K562 (cell line): ENCODE measurements at regions not wholly inside any gene's neighbourhood (a gene's known extent, or its start where the extent isn't known, plus 50 kb on each side); places are given as distances from the start of the nearest gene placed in this dataset.

Experiments
- ATF3 ChIP-seq, 2 experiments: fragments of 450-650 bp in 1 of 2; sonication (generic) in 1 of 2; formaldehyde crosslinking in 1 of 2; IDR thresholded peaks in 1 of 2; conservative IDR thresholded peaks in 1 of 2; 2 replicates each; pipeline versions ENCODE4 v1.6.1 to v1.8.1; 2016 to 2023; ENCODE audit warnings: mild to moderate bottlenecking in 2 of 2, moderate library complexity in 2 of 2, inconsistent platforms in 1 of 2, missing genetic modification reagents in 1 of 2
- CEBPG ChIP-seq, 3 experiments: fragments of 200-800 bp in 1 of 3; sonication (Bioruptor generic) in 1 of 3; sonication (generic) in 1 of 3; formaldehyde crosslinking in 1 of 3; IDR thresholded peaks in 2 of 3; conservative IDR thresholded peaks in 1 of 3; 2 replicates each; pipeline versions ENCODE4 v1.6.1 to v1.8.0; 2016 to 2022; ENCODE audit warnings: missing compliant biosample characterization in 2 of 3, missing genetic modification characterization in 2 of 3, mild to moderate bottlenecking in 1 of 3, missing genetic modification reagents in 1 of 3
- CTBP1 ChIP-seq: fragments of 450-650 bp; IDR thresholded peaks from 2 replicates; pipeline ENCODE4 v1.6.1; 2016; ENCODE audit warnings: borderline replicate concordance
- ETV1 ChIP-seq: fragments of 450-650 bp; conservative IDR thresholded peaks from 2 replicates; pipeline ENCODE4 v1.6.1; 2016; ENCODE audit warnings: missing genetic modification characterization, control low read depth, low read depth, missing compliant biosample characterization
- ID3 ChIP-seq, 2 experiments: fragments of 250-450 bp in 1 of 2; fragments of 450-650 bp in 1 of 2; sonication (Bioruptor Pico) in 1 of 2; IDR thresholded peaks; 2 replicates each; pipeline versions ENCODE4 v1.6.1 to v1.8.0; 2016 to 2021; ENCODE audit warnings: mild to moderate bottlenecking in 2 of 2, moderate library complexity in 2 of 2, missing compliant biosample characterization in 1 of 2, missing genetic modification characterization in 1 of 2
- NFIC ChIP-seq: fragments of 450-650 bp; IDR thresholded peaks from 2 replicates; pipeline ENCODE4 v1.6.1; 2017; ENCODE audit warnings: mild to moderate bottlenecking, inconsistent platforms
- RERE ChIP-seq: sonication (generic); formaldehyde crosslinking; IDR thresholded peaks from 2 replicates; pipeline ENCODE4 v1.8.0; 2023; ENCODE audit warnings: missing genetic modification reagents, mild to moderate bottlenecking, borderline replicate concordance
- SAFB2 ChIP-seq: fragments of 200-400 bp; formaldehyde crosslinking; IDR thresholded peaks from 2 replicates; pipeline ENCODE4 v1.6.1; 2018; ENCODE audit warnings: borderline replicate concordance, low read length, low read depth, moderate library complexity; ENCODE audit not compliant: severe bottlenecking
- SMARCA5 ChIP-seq: fragments of 450-650 bp; IDR thresholded peaks from 2 replicates; pipeline ENCODE4 v1.6.1; 2016
- SRSF9 ChIP-seq: fragments of 200-400 bp; formaldehyde crosslinking; IDR thresholded peaks from 2 replicates; pipeline ENCODE4 v1.6.1; 2017; ENCODE audit warnings: low read depth, low read length, borderline replicate concordance
- THRA ChIP-seq: fragments of 450-650 bp; IDR thresholded peaks from 2 replicates; pipeline ENCODE4 v1.6.1; 2017; ENCODE audit warnings: mild to moderate bottlenecking, moderate library complexity
- USF1 ChIP-seq: sonication (generic); formaldehyde crosslinking; IDR thresholded peaks from 2 replicates; pipeline ENCODE4 v1.9.0; 2022; ENCODE audit warnings: mild to moderate bottlenecking, missing genetic modification reagents
- ZNF449 ChIP-seq: fragments of 250-450 bp; sonication (Bioruptor Pico); IDR thresholded peaks from 2 replicates; pipeline ENCODE4 v1.8.0; 2022; ENCODE audit warnings: moderate library complexity, mild to moderate bottlenecking, inconsistent platforms

GRCh38 chr1:25080294-25081209, 150.5 kb upstream of the RUNX3 start (continued):
- TF ChIP-seq SAFB2 (no peak), THRA (no peak), NFIC (no peak), CEBPG (CRISPR knock-in tag; IDR thresholded peaks at IDR 0.05) (no peak), CEBPG (tag; conservative IDR thresholded peaks at IDR 0.05 in 1 of 2, IDR thresholded peaks at IDR 0.05 in 1 of 2) (peak; percentile 79 to 91), ETV1 (tag) (0 out of 2 replicates have a peak, but pooled peaks have one; percentile 42), ID3 (CRISPR knock-in tag; IDR thresholded peaks at IDR 0.05) (no peak), ID3 (tag; IDR thresholded peaks at IDR 0.05) (no peak), RERE (no peak), SRSF9 (no peak), ZNF449 (CRISPR knock-in tag) (no peak), CTBP1 (no peak), USF1 (peak; percentile 83), ATF3 (IDR thresholded peaks at IDR 0.05) (peak; percentile 55; the same call in 1 of the 2 replicates), ATF3 (CRISPR knock-in tag; conservative IDR thresholded peaks at IDR 0.05) (no peak), SMARCA5 (peak; percentile 73; the same call in 1 of the 2 replicates)
